ENCODE measurements at regions not wholly inside any gene's neighbourhood (a gene's known extent, or its start where the extent isn't known, plus 50 kb on each side); places are given as distances from the start of the nearest gene placed in this dataset.

- TF ChIP-seq, protein P1, sequence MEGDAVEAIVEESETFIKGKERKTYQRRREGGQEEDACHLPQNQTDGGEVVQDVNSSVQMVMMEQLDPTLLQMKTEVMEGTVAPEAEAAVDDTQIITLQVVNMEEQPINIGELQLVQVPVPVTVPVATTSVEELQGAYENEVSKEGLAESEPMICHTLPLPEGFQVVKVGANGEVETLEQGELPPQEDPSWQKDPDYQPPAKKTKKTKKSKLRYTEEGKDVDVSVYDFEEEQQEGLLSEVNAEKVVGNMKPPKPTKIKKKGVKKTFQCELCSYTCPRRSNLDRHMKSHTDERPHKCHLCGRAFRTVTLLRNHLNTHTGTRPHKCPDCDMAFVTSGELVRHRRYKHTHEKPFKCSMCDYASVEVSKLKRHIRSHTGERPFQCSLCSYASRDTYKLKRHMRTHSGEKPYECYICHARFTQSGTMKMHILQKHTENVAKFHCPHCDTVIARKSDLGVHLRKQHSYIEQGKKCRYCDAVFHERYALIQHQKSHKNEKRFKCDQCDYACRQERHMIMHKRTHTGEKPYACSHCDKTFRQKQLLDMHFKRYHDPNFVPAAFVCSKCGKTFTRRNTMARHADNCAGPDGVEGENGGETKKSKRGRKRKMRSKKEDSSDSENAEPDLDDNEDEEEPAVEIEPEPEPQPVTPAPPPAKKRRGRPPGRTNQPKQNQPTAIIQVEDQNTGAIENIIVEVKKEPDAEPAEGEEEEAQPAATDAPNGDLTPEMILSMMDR (IDR thresholded peaks at IDR 0.05; ENCODE audit: unreplicated experiment) = no peak
- Mint-ChIP-seq H3K27ac (ENCODE audit: low read depth, unreplicated experiment) (no peak overlapping the region), H3K27me3 (ENCODE audit: insufficient read depth, unreplicated experiment) (peaks cover 68% of the 10 kb centered on the region), H3K36me3 (ENCODE audit: insufficient read depth, unreplicated experiment) (no peaks in the 10 kb centered on the region), H3K9me3 (ENCODE audit: unreplicated experiment) (no peaks in the 10 kb centered on the region), H3K4me1 (ENCODE audit: insufficient read depth, unreplicated experiment) (no peaks in the 10 kb centered on the region), H3K4me3 (ENCODE audit: unreplicated experiment) (no peak overlapping the region)
- ChIA-PET CTCF (interaction anchor here (0.5 to 1.2 kb wide), 4 partner anchors 9 to 1735 kb away, joined by 3 to 7 read pairs (median 4); no protein-coding TSS in a partner anchor), POLR2A (no interaction called here)
- intact Hi-C loops (cut with micrococcal nuclease) = no loop called here
- BruUV-seq (replicated peaks) = no TSS peak
- no peak for DNase-seq (ENCODE audit: unreplicated experiment)
These were observed 280.1 kb downstream of the PREX1 start for GRCh38 chr20:48547664-48548063.

DNA sequence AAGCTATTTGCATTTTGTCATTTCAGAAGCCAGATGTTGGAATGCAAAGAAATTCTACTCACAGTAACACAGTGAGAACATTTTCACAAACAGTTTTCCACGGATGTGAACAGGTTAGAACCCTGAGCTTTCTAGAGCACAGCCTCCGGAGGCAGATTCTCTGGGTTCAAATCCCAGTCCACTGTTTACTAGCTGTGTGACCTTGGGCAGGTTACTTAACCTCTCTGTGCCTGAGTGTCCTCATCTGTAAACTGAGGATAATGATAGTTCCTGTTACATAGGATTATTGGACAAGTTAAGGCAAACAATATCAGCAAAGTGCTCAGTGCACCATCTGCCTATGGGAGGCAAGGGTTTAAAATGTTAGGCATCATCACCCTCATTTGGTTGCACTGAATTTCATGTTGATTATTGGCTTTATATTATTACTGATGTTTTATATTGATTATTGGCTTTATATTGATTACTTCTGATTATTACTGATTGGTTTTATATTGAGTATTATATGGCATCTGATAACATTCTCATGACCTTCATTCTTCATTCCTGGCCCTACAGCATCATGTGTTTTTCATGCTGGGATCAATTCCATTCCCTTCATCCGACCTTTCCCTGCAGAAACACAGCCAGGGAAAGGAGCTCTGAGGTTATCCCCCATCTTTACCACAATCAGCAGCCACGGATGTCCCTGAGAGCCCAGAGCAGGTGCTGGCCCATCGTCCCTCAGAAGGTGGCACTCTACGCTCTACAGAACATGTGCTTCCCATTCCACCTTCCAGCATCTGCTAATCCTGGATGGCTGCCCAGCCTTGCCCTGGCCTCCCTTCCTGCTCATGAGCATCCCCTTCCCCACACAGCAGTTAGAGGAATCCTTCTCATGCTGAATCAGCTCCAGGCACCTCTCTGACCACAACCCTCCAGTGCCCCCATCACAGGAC lies 283.1 kb downstream of the PREX1 start:
- Mint-ChIP-seq H3K27me3 (ENCODE audit: insufficient read depth, unreplicated experiment) (peaks cover 59% of the 10 kb centered on the region), H3K4me1 (ENCODE audit: insufficient read depth, unreplicated experiment) (no peaks in the 10 kb centered on the region), H3K9me3 (ENCODE audit: unreplicated experiment) (no peaks in the 10 kb centered on the region), H3K36me3 (ENCODE audit: insufficient read depth, unreplicated experiment) (no peaks in the 10 kb centered on the region), H3K4me3 (ENCODE audit: unreplicated experiment) (no peak overlapping the region), H3K27ac (ENCODE audit: low read depth, unreplicated experiment) (no peak overlapping the region)
- CTCF ChIA-PET = interaction anchor here (0.5 kb wide), 1 partner anchor 30 kb away, joined by 5 read pairs; no protein-coding TSS in a partner anchor
- BruUV-seq (replicated peaks) = no TSS peak
- intact Hi-C loops (cut with micrococcal nuclease) = no loop called here
- TF ChIP-seq, protein P1 (IDR thresholded peaks at IDR 0.05; ENCODE audit: unreplicated experiment) = no peak
- POLR2A ChIA-PET = interaction anchor here (0.8 to 1.4 kb wide), 2 partner anchors 10 to 14 kb away, joined by 3 to 4 read pairs; no protein-coding TSS in a partner anchor
- DNase-seq (ENCODE audit: unreplicated experiment) = no peak

DNA sequence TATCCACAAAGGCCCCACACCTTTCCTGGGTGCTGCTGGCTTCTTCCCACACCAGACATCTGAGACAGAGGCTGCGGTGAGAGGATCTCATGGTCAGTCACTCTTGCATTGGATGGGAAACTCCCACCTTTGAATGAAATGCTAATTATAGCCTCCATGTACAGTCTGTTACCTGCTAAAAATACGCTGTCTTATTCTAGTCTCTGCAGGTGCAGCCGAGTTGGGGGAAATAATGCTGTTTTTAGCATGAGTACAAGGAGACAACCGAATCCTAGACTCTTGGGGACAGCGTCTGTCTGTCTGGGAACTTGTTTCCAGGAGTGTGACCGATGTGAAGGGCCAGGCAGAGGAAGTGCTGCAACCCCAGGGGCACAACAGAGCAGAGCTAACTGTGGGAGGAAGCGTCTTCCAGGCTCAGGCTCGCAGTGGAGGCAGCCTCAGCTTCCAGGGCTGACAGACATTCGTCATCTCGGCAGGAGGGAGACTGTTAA lies 286.2 kb downstream of the PREX1 start:
- ChIA-PET CTCF (no interaction called here), POLR2A (no interaction called here)
- no peak overlapping the region for H3K27ac Mint-ChIP-seq (ENCODE audit: low read depth, unreplicated experiment)
- peaks cover 44% of the 10 kb centered on the region for H3K27me3 Mint-ChIP-seq (ENCODE audit: insufficient read depth, unreplicated experiment)
- DNase-seq (ENCODE audit: unreplicated experiment) = no peak
- H3K4me3 Mint-ChIP-seq (ENCODE audit: unreplicated experiment) = no peak overlapping the region
- BruUV-seq (replicated peaks) = no TSS peak
- peaks cover 10% of the 10 kb centered on the region for H3K4me1 Mint-ChIP-seq (ENCODE audit: insufficient read depth, unreplicated experiment)
- TF ChIP-seq, protein P1 (IDR thresholded peaks at IDR 0.05; ENCODE audit: unreplicated experiment) = no peak
- H3K9me3 Mint-ChIP-seq (ENCODE audit: unreplicated experiment) = no peaks in the 10 kb centered on the region
- H3K36me3 Mint-ChIP-seq (ENCODE audit: insufficient read depth, unreplicated experiment) = no peaks in the 10 kb centered on the region
- intact Hi-C loops (cut with micrococcal nuclease) = no loop called here

DNA sequence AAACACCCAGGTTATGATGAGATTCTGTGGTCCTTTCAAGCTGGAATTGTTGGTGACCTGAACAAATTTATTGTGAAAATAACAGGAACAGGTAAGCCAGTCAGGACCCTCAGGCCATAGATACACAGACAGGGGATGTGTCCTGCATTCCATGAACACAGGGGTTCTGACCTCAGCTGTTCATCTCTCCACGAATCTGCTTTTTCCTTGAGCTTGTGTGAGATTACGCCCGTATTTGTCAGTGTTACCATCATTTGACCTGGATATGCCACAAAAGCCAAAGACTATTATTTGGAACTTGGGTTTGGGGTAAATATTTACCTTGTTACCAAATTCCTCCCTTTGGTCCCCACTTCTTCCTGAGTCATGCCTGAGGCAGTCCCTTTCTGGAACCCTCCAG lies 288.9 kb downstream of the PREX1 start:
- H3K9me3 Mint-ChIP-seq (ENCODE audit: unreplicated experiment) = no peaks in the 10 kb centered on the region
- no peak overlapping the region for H3K4me3 Mint-ChIP-seq (ENCODE audit: unreplicated experiment)
- no TSS peak for BruUV-seq (replicated peaks)
- no peak overlapping the region for H3K27ac Mint-ChIP-seq (ENCODE audit: low read depth, unreplicated experiment)
- intact Hi-C loops (cut with micrococcal nuclease) = no loop called here
- DNase-seq (ENCODE audit: unreplicated experiment) = no peak
- TF ChIP-seq, protein P1 (IDR thresholded peaks at IDR 0.05; ENCODE audit: unreplicated experiment) = no peak
- peaks cover 10% of the 10 kb centered on the region for H3K4me1 Mint-ChIP-seq (ENCODE audit: insufficient read depth, unreplicated experiment)
- ChIA-PET POLR2A (interaction anchor here (1.0 to 1.1 kb wide), 2 partner anchors 12 to 20 kb away, joined by 3 to 4 read pairs; no protein-coding TSS in a partner anchor), CTCF (interaction anchor here (0.6 to 2.8 kb wide), 4 partner anchors 8 to 91 kb away, joined by 3 to 13 read pairs (median 3); no protein-coding TSS in a partner anchor)
- H3K27me3 Mint-ChIP-seq (ENCODE audit: insufficient read depth, unreplicated experiment) = peaks cover 32% of the 10 kb centered on the region
- no peaks in the 10 kb centered on the region for H3K36me3 Mint-ChIP-seq (ENCODE audit: insufficient read depth, unreplicated experiment)

Data from MCF 10A (cell line).